ENCODE measurements at regions not wholly inside any gene's neighbourhood (a gene's known extent, or its start where the extent isn't known, plus 50 kb on each side); places are given as distances from the start of the nearest gene placed in this dataset.

DNA sequence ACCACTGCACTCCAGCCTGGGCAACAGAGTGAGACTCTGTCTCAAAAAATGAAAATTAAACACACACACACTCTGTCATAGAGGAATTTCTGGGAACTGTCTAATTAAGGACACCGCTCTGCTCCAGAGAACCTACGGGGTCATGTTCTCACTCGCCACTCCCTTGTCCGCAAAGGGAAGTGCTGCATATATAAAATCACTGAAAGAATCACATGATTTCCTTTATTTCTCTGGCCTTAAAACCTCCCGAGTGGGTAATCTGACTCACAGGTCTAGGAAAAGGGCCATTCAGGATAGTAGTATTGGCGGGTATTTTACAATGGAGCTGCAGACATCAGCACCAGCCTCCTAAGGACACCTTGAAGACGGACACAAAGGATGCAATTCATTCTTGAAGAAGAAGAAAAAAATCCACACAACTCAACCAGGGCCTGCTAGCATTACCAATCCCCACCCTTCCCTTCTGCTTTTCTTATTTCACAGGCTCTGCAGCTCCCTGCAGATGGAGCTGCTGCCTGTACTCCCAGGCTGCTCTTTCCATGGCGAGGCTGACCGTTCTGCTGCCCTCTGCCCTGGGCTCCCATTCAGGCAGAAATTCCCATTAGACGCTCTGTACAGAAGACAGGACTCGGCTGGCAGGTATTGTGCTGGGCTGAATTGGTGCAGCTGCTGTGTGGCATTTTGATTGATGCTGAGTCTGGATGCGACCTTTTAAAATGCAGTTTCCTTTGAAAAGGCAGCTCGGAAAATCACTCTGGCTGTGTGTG is 53.3 kb upstream of the FAM89A start (continued):
- TF ChIP-seq PRPF4 (IDR thresholded peaks at IDR 0.05; ENCODE audit: insufficient read depth, low read depth, low read length, poor library complexity, severe bottlenecking) (no peak), PCBP2 (IDR thresholded peaks at IDR 0.05; ENCODE audit: low read depth, low read length, poor library complexity, severe bottlenecking) (no peak), POLR2G (IDR thresholded peaks at IDR 0.05; ENCODE audit: low read depth, low read length) (no peak), THRAP3 (IDR thresholded peaks at IDR 0.05; ENCODE audit: borderline replicate concordance) (no peak), SAFB2 (IDR thresholded peaks at IDR 0.05; ENCODE audit: borderline replicate concordance, low read depth, low read length, severe bottlenecking) (no peak), ZNF263 (CRISPR knock-in tag; IDR thresholded peaks at IDR 0.05; ENCODE audit: borderline replicate concordance) (no peak)
- TF ChIP-seq, protein P1, sequence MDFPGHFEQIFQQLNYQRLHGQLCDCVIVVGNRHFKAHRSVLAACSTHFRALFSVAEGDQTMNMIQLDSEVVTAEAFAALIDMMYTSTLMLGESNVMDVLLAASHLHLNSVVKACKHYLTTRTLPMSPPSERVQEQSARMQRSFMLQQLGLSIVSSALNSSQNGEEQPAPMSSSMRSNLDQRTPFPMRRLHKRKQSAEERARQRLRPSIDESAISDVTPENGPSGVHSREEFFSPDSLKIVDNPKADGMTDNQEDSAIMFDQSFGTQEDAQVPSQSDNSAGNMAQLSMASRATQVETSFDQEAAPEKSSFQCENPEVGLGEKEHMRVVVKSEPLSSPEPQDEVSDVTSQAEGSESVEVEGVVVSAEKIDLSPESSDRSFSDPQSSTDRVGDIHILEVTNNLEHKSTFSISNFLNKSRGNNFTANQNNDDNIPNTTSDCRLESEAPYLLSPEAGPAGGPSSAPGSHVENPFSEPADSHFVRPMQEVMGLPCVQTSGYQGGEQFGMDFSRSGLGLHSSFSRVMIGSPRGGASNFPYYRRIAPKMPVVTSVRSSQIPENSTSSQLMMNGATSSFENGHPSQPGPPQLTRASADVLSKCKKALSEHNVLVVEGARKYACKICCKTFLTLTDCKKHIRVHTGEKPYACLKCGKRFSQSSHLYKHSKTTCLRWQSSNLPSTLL (IDR thresholded peaks at IDR 0.05), result no peak
- TF ChIP-seq, protein P2, sequence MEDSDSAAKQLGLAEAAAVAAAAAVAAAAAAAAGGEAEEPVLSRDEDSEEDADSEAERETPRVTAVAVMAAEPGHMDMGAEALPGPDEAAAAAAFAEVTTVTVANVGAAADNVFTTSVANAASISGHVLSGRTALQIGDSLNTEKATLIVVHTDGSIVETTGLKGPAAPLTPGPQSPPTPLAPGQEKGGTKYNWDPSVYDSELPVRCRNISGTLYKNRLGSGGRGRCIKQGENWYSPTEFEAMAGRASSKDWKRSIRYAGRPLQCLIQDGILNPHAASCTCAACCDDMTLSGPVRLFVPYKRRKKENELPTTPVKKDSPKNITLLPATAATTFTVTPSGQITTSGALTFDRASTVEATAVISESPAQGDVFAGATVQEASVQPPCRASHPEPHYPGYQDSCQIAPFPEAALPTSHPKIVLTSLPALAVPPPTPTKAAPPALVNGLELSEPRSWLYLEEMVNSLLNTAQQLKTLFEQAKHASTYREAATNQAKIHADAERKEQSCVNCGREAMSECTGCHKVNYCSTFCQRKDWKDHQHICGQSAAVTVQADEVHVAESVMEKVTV (CRISPR knock-in tag; IDR thresholded peaks at IDR 0.05), result peak; percentile 50

All from K562 (cell line).